ENCODE measurements at regions not wholly inside any gene's neighbourhood (a gene's known extent, or its start where the extent isn't known, plus 50 kb on each side); places are given as distances from the start of the nearest gene placed in this dataset.

DNA sequence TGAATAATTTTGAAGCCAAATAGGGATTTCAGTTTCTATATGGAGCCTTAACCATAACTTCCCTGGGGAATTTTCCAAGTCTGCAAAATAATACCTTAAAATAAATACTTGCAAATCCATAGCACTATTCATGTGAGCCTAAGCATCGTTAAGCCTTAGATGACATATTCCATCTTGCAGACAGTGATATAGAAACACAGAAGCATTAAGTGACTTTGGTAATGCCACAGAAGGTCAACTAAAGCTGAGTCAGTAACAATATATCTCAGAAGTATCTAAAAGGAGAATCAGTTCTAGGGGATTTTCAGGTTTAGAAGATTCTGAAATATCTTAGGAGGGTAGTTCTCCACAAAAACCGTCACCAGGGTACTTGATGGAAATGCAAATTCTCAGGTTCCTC is 163.4 kb upstream of the COL1A2 start:
- DNase-seq (no peak), ATAC-seq (no peak)

DNA sequence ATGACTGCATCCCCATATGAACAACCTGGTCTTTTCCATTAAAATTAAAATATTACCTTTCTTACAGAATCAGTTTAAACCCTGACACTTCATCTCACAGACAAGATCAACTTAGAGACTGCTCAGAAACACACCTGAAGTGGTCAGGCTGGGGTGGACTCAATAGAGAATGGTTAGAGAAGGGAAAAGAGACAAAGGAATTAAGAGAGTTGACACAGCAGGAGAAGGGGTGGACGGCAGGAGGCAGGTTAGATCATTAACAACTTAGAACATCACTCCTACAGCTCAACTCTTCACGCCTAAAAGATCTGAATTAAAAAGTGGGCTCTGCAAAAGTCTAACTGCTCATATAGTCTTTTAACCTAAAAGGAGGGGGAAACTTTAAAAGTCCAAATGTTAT is 157.7 kb upstream of the COL1A2 start:
- ATAC-seq (no peak), DNase-seq (no peak)

- ATAC-seq: no peak
- no peak for DNase-seq
These were observed 157.3 kb upstream of the COL1A2 start for GRCh38 chr7:94237417-94237816.

- DNase-seq: no peak
These were observed 154.9 kb upstream of the COL1A2 start for GRCh38 chr7:94239661-94240234.

DNA sequence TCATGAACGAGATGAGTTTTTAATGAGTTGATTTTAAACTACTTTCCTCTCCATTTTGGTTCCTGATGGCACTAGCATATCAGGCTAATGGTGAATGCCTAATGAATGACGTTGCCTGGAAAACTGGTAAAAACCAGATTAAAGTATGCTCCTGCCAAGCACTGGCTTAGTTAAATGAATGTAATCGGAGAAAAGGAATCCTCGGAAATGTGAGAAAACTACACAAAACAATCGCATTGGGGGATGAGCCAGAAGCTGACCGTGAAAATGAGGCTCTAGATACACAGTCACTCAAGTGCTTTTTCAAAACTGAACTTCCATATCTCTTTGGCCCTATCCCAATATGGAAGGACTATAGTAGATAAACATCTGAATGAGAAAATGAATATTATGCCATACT is 153.8 kb upstream of the COL1A2 start:
- ATAC-seq: no peak
- no peak for DNase-seq

More at GRCh38 chr7:94239661-94240234, 154.9 kb upstream of the COL1A2 start:
- no peak for ATAC-seq

GRCh38 chr7:94241402-94241925 is 153.2 kb upstream of the COL1A2 start:
- no peak for DNase-seq
- no peak for ATAC-seq

DNA sequence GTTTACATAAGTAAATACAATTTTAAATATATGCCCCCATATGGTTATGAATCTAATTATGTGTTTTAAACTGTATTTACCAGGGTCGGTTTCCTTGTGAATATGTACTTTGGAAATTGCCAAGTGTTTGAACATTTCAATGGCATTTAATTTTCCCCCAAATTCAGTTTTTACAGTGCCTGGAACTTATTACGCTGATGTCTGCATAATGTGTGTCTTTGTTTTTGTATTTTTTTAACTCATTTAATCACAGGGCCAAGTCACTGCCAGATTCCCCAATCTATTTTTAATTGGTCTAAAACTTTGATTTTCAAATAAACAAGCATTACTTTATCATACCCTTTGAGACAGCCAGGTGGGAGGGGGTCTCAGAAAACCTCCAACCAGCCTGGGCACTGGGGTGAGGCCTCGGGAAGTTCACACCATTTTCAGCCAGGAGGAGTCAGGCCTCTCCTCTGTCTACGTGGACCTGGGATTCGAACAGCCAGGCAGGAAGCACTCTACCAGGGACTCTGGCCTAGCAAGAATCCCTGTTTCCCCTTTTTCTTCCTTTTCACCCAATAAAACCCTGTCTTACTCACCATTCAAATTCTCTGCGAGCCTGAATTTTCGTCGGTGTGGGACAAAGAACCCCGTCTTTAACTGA is 151.5 kb upstream of the COL1A2 start:
- DNase-seq (no peak), ATAC-seq (no peak)

DNA sequence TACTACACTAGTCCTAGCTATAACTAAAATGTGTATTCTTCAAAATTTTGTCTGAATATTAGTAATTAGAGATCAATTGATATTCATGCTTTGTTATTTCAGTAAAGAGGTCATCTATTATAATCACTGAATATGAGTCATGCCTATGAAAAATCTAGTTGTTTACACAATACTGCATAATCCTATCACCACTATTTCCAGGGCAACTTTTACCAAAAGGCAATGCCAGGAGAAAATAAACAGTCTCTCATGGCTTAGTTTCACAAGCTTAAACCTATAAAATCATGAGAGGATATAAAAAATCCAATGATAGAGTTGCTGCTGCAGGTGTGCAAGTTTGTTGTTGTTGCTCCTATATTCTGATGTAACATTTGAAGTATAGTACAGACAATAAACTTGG is 149.9 kb upstream of the COL1A2 start:
- DNase-seq: no peak
- ATAC-seq: no peak

DNA sequence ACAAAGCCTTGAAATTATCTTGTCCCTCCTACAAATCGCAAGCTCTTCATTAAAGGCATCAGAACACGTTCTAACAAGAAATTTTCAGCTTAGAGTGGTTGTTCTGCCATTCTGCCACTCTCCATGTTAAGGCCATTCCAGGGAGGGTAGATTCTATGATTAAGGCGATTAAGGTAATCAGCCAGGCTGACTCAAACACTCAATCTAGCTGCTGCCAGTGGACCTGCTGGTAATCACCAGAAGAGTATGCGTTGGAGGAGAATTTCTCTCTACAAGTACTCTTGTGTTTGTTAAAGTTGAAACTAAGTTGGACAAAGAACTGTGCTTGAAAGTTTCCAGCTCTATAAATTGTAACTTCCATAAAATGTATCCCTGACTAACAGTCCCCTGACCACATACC is 149.2 kb upstream of the COL1A2 start:
- no peak for DNase-seq
- no peak for ATAC-seq

DNA sequence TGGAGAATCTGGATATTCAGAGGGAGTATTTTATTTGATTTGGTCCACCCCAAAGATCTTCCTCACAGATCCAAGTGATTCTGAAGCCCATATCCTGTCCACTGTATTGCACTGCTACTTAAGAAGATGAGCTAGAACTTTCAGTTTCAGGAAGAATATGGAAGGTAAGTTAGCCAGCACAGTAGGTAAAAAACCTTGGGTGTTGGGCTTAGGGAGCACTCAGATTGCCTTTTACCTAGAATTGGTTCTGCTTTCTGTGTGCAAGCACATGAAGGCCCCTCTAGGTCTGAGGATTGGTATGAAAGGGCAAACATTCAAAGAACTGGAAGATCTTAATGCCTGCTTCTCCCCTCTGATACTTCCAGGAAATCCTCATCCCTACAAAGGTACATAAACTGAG is 146.7 kb upstream of the COL1A2 start:
- ATAC-seq: no peak
- no peak for DNase-seq

- ATAC-seq (no peak), DNase-seq (no peak)
These were observed 145.1 kb upstream of the COL1A2 start for GRCh38 chr7:94249631-94250030.

GRCh38 chr7:94250124-94250523 is 144.6 kb upstream of the COL1A2 start:
- no peak for DNase-seq
- no peak for ATAC-seq

DNA sequence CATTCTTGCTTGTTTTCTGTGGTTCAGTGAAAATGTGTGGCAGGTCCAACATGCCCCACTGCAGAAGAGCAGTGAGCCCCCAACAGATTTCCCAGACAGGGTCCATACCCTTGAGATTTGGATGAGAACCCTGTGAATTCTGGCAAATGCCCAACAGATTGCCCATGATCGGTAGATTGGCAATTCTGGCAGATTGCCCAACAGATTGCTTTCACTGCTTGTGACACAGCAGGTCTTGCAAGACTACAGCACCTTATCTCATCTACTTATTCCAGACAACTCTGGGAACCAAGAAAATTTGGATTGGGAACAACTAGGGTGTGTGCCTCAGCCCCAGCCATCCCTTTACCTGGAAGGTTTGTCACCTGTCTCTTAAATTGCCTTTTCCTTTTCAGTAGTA is 143.7 kb upstream of the COL1A2 start:
- ATAC-seq: no peak
- no peak for DNase-seq

GRCh38 chr7:94252124-94252523 is 142.6 kb upstream of the COL1A2 start:
- DNase-seq (no peak), ATAC-seq (no peak)

- no peak for DNase-seq
- no peak for ATAC-seq
These were observed 141.7 kb upstream of the COL1A2 start for GRCh38 chr7:94252971-94253370.

GRCh38 chr7:94253686-94254085 is 141.0 kb upstream of the COL1A2 start:
- ATAC-seq (no peak), DNase-seq (no peak)

DNA sequence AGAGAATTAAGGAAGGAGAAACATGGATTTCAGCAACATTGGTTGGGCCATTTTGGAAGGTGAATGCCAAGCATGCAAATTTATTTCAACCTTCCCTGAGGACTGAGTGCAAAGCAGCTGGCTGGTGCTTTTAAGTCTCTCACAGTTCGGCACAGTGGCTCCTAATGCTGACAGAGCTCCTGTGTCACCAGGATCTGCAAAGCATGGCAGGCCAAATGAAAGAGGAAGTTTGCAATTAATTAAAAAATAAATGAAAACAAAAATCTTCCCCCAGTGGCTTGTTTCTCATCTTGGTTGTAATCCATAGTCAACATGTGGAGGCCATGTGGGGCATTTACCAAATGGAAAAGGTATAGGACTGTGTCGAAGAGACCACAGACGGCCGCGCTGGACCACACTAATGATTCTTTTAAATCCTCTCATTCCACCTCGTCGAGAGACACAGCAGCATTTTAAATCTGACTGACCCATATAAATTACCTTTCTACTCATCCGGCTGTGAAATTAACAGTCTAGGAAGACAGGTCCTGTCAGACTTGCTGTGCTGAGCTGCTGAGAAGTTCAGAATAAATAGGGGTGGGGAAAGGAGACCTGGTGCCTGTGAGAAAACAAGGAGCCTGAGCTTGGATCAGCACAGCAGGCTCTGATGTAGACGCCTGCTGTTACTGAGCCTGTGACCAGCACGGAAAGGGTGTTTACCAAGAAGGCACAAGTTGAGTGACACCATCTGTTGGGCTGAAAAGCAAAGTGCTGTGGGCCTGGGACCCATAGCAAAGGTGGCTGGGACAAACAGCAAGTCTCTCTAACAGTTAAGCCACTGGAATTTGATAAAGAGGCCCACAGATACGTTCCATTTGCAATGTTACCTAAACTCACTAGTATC is 136.0 kb upstream of the COL1A2 start:
- DNase-seq: no peak
- ATAC-seq: no peak

DNA sequence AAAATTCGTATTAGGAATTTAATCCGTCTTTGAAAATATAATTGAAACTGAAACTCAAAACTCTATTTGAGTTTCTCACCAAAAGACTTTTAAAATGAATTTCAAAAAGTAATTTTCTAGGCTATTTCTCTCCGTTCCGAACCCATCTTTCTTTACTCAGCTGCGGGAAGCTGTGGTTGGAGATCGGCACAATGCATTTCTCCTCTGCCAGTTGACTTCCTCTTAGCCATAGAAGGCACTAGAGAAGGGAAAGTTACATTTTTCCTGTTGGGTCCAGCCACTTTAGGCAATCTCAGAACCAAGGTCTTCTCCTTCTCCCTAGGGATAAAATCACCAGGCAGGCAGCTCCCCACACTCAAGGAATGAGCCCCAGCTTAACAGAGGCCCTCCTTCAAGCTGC is 133.6 kb upstream of the COL1A2 start:
- no peak for ATAC-seq
- no peak for DNase-seq

DNA sequence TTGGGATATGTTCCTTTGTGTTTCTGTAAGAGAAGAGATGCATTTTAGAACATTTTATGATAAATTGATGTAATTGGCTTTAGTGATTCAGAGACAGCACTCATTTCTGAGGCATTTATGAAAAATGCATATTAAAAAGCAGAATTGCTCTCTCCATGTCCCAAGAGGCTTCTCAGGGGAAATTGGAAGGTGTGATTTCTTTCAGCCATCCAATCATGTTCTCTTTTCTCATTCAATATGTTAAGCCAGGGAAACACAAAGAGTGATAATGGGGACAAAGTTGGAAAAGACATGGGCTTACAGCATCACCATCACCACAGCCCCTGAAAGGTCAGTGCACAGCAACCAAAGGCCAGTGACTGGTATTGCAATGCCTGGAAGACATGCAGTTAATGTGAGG is 129.9 kb upstream of the COL1A2 start:
- ATAC-seq (no peak), DNase-seq (no peak)

GRCh38 chr7:94265456-94265855 is 129.2 kb upstream of the COL1A2 start:
- DNase-seq (no peak), ATAC-seq (no peak)

- ATAC-seq: no peak
- DNase-seq: no peak
These were observed 128.5 kb upstream of the COL1A2 start for GRCh38 chr7:94266238-94266644.

DNA sequence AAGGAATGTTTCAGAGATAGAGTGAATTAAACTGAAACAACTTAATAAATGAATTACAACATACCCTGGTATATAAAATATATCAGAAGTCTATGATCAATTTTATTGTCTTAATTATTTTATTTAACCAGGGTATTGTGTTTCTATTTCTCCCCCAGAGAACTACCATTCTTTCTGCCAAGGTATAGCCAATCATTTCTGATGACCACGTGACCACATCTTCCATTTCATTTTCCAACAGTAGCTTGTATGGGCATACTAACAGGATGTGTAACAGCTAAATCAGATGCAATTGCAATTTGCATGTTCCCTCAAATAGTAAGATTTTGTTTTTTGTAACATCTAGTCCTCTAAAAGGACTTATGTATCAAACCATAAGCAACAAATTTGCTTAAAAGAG is 123.9 kb upstream of the COL1A2 start:
- DNase-seq (no peak), ATAC-seq (no peak)
